Stimulated activated memory B cell treated with anti-CD40 and anti-IgM and Interleukin-4, amounts not matched to agents 10 μg/mL and 1 μg/mL and 100 μg/mL, for 72 hours (primary cell): ENCODE measurements at regions not wholly inside any gene's neighbourhood (a gene's known extent, or its start where the extent isn't known, plus 50 kb on each side); places are given as distances from the start of the nearest gene placed in this dataset.
"Not testable (repeated sequence)": the region's sequence is repeated elsewhere in the genome, so short reads cannot be mapped to it uniquely, and the experiment has no call there.

Experiments used
- ATAC-seq: fragments of 150-1000 bp; cut with Tn5 transposase; 2 replicates; pipeline ENCODE4 v1.10.0; 2021
- H3K27ac Mint-ChIP-seq: one replicate; pipeline ENCODE4 v1.8.0; 2022; ENCODE audit warnings: mild to moderate bottlenecking, mixed read lengths
- H3K27me3 Mint-ChIP-seq: one replicate; pipeline ENCODE4 v1.8.0; 2022; ENCODE audit warnings: mixed read lengths
- H3K36me3 Mint-ChIP-seq: one replicate; pipeline ENCODE4 v1.8.0; 2022; ENCODE audit warnings: mixed read lengths
- H3K4me1 Mint-ChIP-seq: one replicate; pipeline ENCODE4 v1.8.0; 2022; ENCODE audit warnings: mixed read lengths
- H3K4me3 Mint-ChIP-seq: one replicate; pipeline ENCODE4 v1.8.0; 2022; ENCODE audit warnings: mild to moderate bottlenecking, moderate library complexity, mixed read lengths
- H3K9me3 Mint-ChIP-seq: one replicate; pipeline ENCODE4 v1.8.0; 2022; ENCODE audit warnings: mixed read lengths

GRCh38 chr5:120330558-120330957 is 133.5 kb upstream of the PRR16 start:
- Mint-ChIP-seq H3K36me3 (no peaks in the 10 kb centered on the region), H3K27ac (no peak overlapping the region), H3K4me1 (no peaks in the 10 kb centered on the region), H3K9me3 (peaks cover 3% of the 10 kb centered on the region), H3K4me3 (no peak overlapping the region), H3K27me3 (no peaks in the 10 kb centered on the region)
- no peak for ATAC-seq

- H3K9me3 Mint-ChIP-seq, result no peaks in the 10 kb centered on the region
- H3K27me3 Mint-ChIP-seq, result peaks cover 14% of the 10 kb centered on the region
- H3K4me1 Mint-ChIP-seq, result no peaks in the 10 kb centered on the region
- H3K4me3 Mint-ChIP-seq, result no peak overlapping the region
- H3K36me3 Mint-ChIP-seq, result no peaks in the 10 kb centered on the region
- no peak overlapping the region for H3K27ac Mint-ChIP-seq
- ATAC-seq, result no peak
Observed at GRCh38 chr5:120344181-120344580, 119.9 kb upstream of the PRR16 start.

GRCh38 chr5:120345947-120346346 is 118.2 kb upstream of the PRR16 start:
- Mint-ChIP-seq H3K27me3 (no peaks in the 10 kb centered on the region), H3K36me3 (no peaks in the 10 kb centered on the region), H3K4me1 (no peaks in the 10 kb centered on the region), H3K27ac (no peak overlapping the region), H3K9me3 (peaks cover 3% of the 10 kb centered on the region), H3K4me3 (no peak overlapping the region)
- ATAC-seq, result no peak

GRCh38 chr5:120351071-120351470 is 113.0 kb upstream of the PRR16 start:
- H3K4me3 Mint-ChIP-seq, H3K36me3 Mint-ChIP-seq, H3K4me1 Mint-ChIP-seq, H3K9me3 Mint-ChIP-seq, H3K27ac Mint-ChIP-seq, ATAC-seq, H3K27me3 Mint-ChIP-seq: not testable (repeated sequence)

GRCh38 chr5:120354126-120354525 is 110.0 kb upstream of the PRR16 start:
- Mint-ChIP-seq H3K4me1 (no peaks in the 10 kb centered on the region), H3K27me3 (no peaks in the 10 kb centered on the region), H3K9me3 (peaks cover 3% of the 10 kb centered on the region), H3K36me3 (no peaks in the 10 kb centered on the region), H3K27ac (no peak overlapping the region), H3K4me3 (no peak overlapping the region)
- ATAC-seq, result no peak

GRCh38 chr5:120358949-120359348 is 105.2 kb upstream of the PRR16 start:
- no peak overlapping the region for H3K4me3 Mint-ChIP-seq
- no peak overlapping the region for H3K27ac Mint-ChIP-seq
- H3K27me3 Mint-ChIP-seq, result no peaks in the 10 kb centered on the region
- ATAC-seq, result no peak
- H3K36me3 Mint-ChIP-seq, result no peaks in the 10 kb centered on the region
- no peaks in the 10 kb centered on the region for H3K9me3 Mint-ChIP-seq
- H3K4me1 Mint-ChIP-seq, result no peaks in the 10 kb centered on the region

- no peaks in the 10 kb centered on the region for H3K36me3 Mint-ChIP-seq
- no peaks in the 10 kb centered on the region for H3K9me3 Mint-ChIP-seq
- ATAC-seq, result no peak
- no peak overlapping the region for H3K27ac Mint-ChIP-seq
- no peak overlapping the region for H3K4me3 Mint-ChIP-seq
- no peaks in the 10 kb centered on the region for H3K27me3 Mint-ChIP-seq
- no peaks in the 10 kb centered on the region for H3K4me1 Mint-ChIP-seq
Observed at GRCh38 chr5:120361941-120362340, 102.2 kb upstream of the PRR16 start.

GRCh38 chr5:120362426-120362825 is 101.7 kb upstream of the PRR16 start:
- no peak for ATAC-seq
- no peaks in the 10 kb centered on the region for H3K27me3 Mint-ChIP-seq
- no peaks in the 10 kb centered on the region for H3K36me3 Mint-ChIP-seq
- H3K27ac Mint-ChIP-seq, result no peak overlapping the region
- no peaks in the 10 kb centered on the region for H3K4me1 Mint-ChIP-seq
- H3K4me3 Mint-ChIP-seq, result no peak overlapping the region
- H3K9me3 Mint-ChIP-seq, result no peaks in the 10 kb centered on the region

GRCh38 chr5:120365656-120366446 is 98.2 kb upstream of the PRR16 start:
- no peak for ATAC-seq
- Mint-ChIP-seq H3K27me3 (no peaks in the 10 kb centered on the region), H3K4me1 (no peaks in the 10 kb centered on the region), H3K9me3 (no peaks in the 10 kb centered on the region), H3K27ac (no peak overlapping the region), H3K4me3 (no peak overlapping the region), H3K36me3 (no peaks in the 10 kb centered on the region)

GRCh38 chr5:120367896-120368634 is 96.0 kb upstream of the PRR16 start:
- Mint-ChIP-seq H3K27ac (no peak overlapping the region), H3K36me3 (no peaks in the 10 kb centered on the region), H3K9me3 (no peaks in the 10 kb centered on the region), H3K4me3 (no peak overlapping the region), H3K27me3 (peaks cover 6% of the 10 kb centered on the region), H3K4me1 (no peaks in the 10 kb centered on the region)
- ATAC-seq, result no peak

GRCh38 chr5:120368923-120369715 is 95.0 kb upstream of the PRR16 start:
- peaks cover 8% of the 10 kb centered on the region for H3K27me3 Mint-ChIP-seq
- no peaks in the 10 kb centered on the region for H3K9me3 Mint-ChIP-seq
- no peak overlapping the region for H3K27ac Mint-ChIP-seq
- no peak overlapping the region for H3K4me3 Mint-ChIP-seq
- no peaks in the 10 kb centered on the region for H3K4me1 Mint-ChIP-seq
- ATAC-seq, result peak; percentile 52
- H3K36me3 Mint-ChIP-seq, result no peaks in the 10 kb centered on the region

- ATAC-seq, result no peak
- H3K9me3 Mint-ChIP-seq, result no peaks in the 10 kb centered on the region
Observed at GRCh38 chr5:120372899-120373298, 91.2 kb upstream of the PRR16 start.

GRCh38 chr5:120375248-120375647 is 88.9 kb upstream of the PRR16 start:
- H3K36me3 Mint-ChIP-seq, result no peaks in the 10 kb centered on the region
- H3K27me3 Mint-ChIP-seq, result peaks cover 8% of the 10 kb centered on the region
- peaks cover 3% of the 10 kb centered on the region for H3K9me3 Mint-ChIP-seq
- no peaks in the 10 kb centered on the region for H3K4me1 Mint-ChIP-seq
- no peak overlapping the region for H3K4me3 Mint-ChIP-seq
- H3K27ac Mint-ChIP-seq, result no peak overlapping the region
- no peak for ATAC-seq

More at GRCh38 chr5:120372899-120373298, 91.2 kb upstream of the PRR16 start:
- H3K27ac Mint-ChIP-seq, result no peak overlapping the region
- no peak overlapping the region for H3K4me3 Mint-ChIP-seq
- H3K4me1 Mint-ChIP-seq, result no peaks in the 10 kb centered on the region
- H3K27me3 Mint-ChIP-seq, result peaks cover 8% of the 10 kb centered on the region
- H3K36me3 Mint-ChIP-seq, result no peaks in the 10 kb centered on the region

GRCh38 chr5:120380644-120381043 is 83.5 kb upstream of the PRR16 start:
- Mint-ChIP-seq H3K4me1 (no peaks in the 10 kb centered on the region), H3K27me3 (no peaks in the 10 kb centered on the region), H3K36me3 (no peaks in the 10 kb centered on the region), H3K9me3 (peaks cover 6% of the 10 kb centered on the region), H3K4me3 (no peak overlapping the region), H3K27ac (no peak overlapping the region)
- ATAC-seq, result no peak

GRCh38 chr5:120382833-120383232 is 81.3 kb upstream of the PRR16 start:
- Mint-ChIP-seq H3K4me1 (no peaks in the 10 kb centered on the region), H3K27ac (no peak overlapping the region), H3K36me3 (no peaks in the 10 kb centered on the region), H3K4me3 (no peak overlapping the region), H3K27me3 (no peaks in the 10 kb centered on the region), H3K9me3 (peaks cover 6% of the 10 kb centered on the region)
- no peak for ATAC-seq
